Renal cortex interstitium (tissue), 11 donors: ENCODE measurements at regions not wholly inside any gene's neighbourhood (a gene's known extent, or its start where the extent isn't known, plus 50 kb on each side); places are given as distances from the start of the nearest gene placed in this dataset.

Experiments used
- DNase-seq, 11 donors: peaks; one replicate each; pipeline ENCODE4 v3.0.0-alpha.2; 2013; ENCODE audit warnings: low read depth in 9 of 11, low spot score in 4 of 11; ENCODE audit errors: extremely low read depth in 1 of 11

GRCh38 chr7:88457320-88457719 is 150.6 kb upstream of the STEAP4 start:
- no peak for DNase-seq

- no peak for DNase-seq
These were observed 149.8 kb upstream of the STEAP4 start for GRCh38 chr7:88456490-88456889.

- no peak for DNase-seq
These were observed 149.0 kb upstream of the STEAP4 start for GRCh38 chr7:88455696-88456095.

GRCh38 chr7:88452646-88453045 is 146.0 kb upstream of the STEAP4 start:
- no peak for DNase-seq

- DNase-seq: no peak
These were observed 144.2 kb upstream of the STEAP4 start for GRCh38 chr7:88450874-88451273.

GRCh38 chr7:88449410-88449809 is 142.7 kb upstream of the STEAP4 start:
- no peak for DNase-seq

- no peak for DNase-seq
These were observed 135.7 kb upstream of the STEAP4 start for GRCh38 chr7:88442413-88442812.

GRCh38 chr7:88437132-88437531 is 130.4 kb upstream of the STEAP4 start:
- DNase-seq: no peak

GRCh38 chr7:88432301-88432700 is 125.6 kb upstream of the STEAP4 start:
- no peak for DNase-seq

- DNase-seq: peak in 7 of 11 donors; percentile 5 to 25 (median 12)
These were observed 125.2 kb upstream of the STEAP4 start for GRCh38 chr7:88431882-88432281.

GRCh38 chr7:88429382-88429781 is 122.7 kb upstream of the STEAP4 start:
- no peak for DNase-seq

GRCh38 chr7:88402529-88402928 is 95.8 kb upstream of the STEAP4 start:
- DNase-seq: no peak

- no peak for DNase-seq
These were observed 94.4 kb upstream of the STEAP4 start for GRCh38 chr7:88401009-88401623.

- DNase-seq: no peak
These were observed 93.1 kb upstream of the STEAP4 start for GRCh38 chr7:88399696-88400240.

GRCh38 chr7:88399036-88399435 is 92.3 kb upstream of the STEAP4 start:
- no peak for DNase-seq

GRCh38 chr7:88398459-88398858 is 91.8 kb upstream of the STEAP4 start:
- no peak for DNase-seq

- no peak for DNase-seq
These were observed 90.2 kb upstream of the STEAP4 start for GRCh38 chr7:88396948-88397322.

GRCh38 chr7:88396295-88396947 is 89.7 kb upstream of the STEAP4 start:
- DNase-seq: no peak

- no peak for DNase-seq
These were observed 89.0 kb upstream of the STEAP4 start for GRCh38 chr7:88395715-88396114.

GRCh38 chr7:88391247-88391646 is 84.6 kb upstream of the STEAP4 start:
- DNase-seq: no peak

GRCh38 chr7:88387368-88387767 is 80.7 kb upstream of the STEAP4 start:
- DNase-seq: no peak
